Naive B cell (primary cell): ENCODE measurements at regions not wholly inside any gene's neighbourhood (a gene's known extent, or its start where the extent isn't known, plus 50 kb on each side); places are given as distances from the start of the nearest gene placed in this dataset.

Experiments
- ATAC-seq, 2 donors: fragments of 150-1000 bp; cut with Tn5 transposase; 2 replicates each; pipeline ENCODE4 v1.10.0; 2021; ENCODE audit warnings: low read depth in 2 of 2, mild to moderate bottlenecking in 2 of 2, moderate library complexity in 2 of 2
- DNase-seq: peaks from one replicate; pipeline ENCODE4 v3.0.0; 2022
- H3K27ac Mint-ChIP-seq, 6 donors: one replicate each; pipeline ENCODE4 v1.8.0; 2020 to 2022; ENCODE audit warnings: mild to moderate bottlenecking in 6 of 6, mixed read lengths in 6 of 6, moderate library complexity in 5 of 6, inconsistent platforms in 2 of 6
- H3K27me3 Mint-ChIP-seq, 3 donors: one replicate each; pipeline ENCODE4 v1.8.0; 2021 to 2022; ENCODE audit warnings: mixed read lengths in 3 of 3, mild to moderate bottlenecking in 1 of 3
- H3K36me3 Mint-ChIP-seq, 2 donors: one replicate each; pipeline ENCODE4 v1.8.0; 2020 to 2022; ENCODE audit warnings: mixed read lengths in 2 of 2, inconsistent platforms in 1 of 2, mild to moderate bottlenecking in 1 of 2
- H3K4me1 Mint-ChIP-seq, 3 donors: one replicate each; pipeline ENCODE4 v1.8.0; 2020 to 2022; ENCODE audit warnings: mixed read lengths in 3 of 3, inconsistent platforms in 1 of 3, mild to moderate bottlenecking in 1 of 3, moderate library complexity in 1 of 3
- H3K4me3 Mint-ChIP-seq, 8 donors: one replicate each; pipeline ENCODE4 v1.8.0; 2020 to 2022; ENCODE audit warnings: mild to moderate bottlenecking in 8 of 8, mixed read lengths in 8 of 8, moderate library complexity in 8 of 8, inconsistent platforms in 2 of 8
- H3K9me3 Mint-ChIP-seq, 7 donors: one replicate each; pipeline ENCODE4 v1.8.0; 2020 to 2022; ENCODE audit warnings: mixed read lengths in 7 of 7, mild to moderate bottlenecking in 5 of 7, inconsistent platforms in 2 of 7, moderate library complexity in 1 of 7

GRCh38 chr5:12022444-12022843, 118.2 kb upstream of the CTNND2 start:
- Mint-ChIP-seq H3K4me3 (no peak overlapping the region), H3K27ac (no peak overlapping the region), H3K4me1 (no peaks in the 10 kb centered on the region), H3K27me3 (no peaks in the 10 kb centered on the region), H3K9me3 (peaks cover 0 to 12% (median 3%) of the 10 kb centered on the region in 7 donors), H3K36me3 (no peaks in the 10 kb centered on the region)
- DNase-seq = no peak
- no peak for ATAC-seq

GRCh38 chr5:12019306-12019705, 115.1 kb upstream of the CTNND2 start:
- Mint-ChIP-seq H3K9me3 (peaks cover 0 to 2% (median 0%) of the 10 kb centered on the region in 7 donors), H3K36me3 (no peaks in the 10 kb centered on the region)

GRCh38 chr5:12017007-12017406, 112.8 kb upstream of the CTNND2 start:
- DNase-seq (no peak), ATAC-seq (no peak)
- no peak overlapping the region for H3K27ac Mint-ChIP-seq
- no peaks in the 10 kb centered on the region for H3K4me1 Mint-ChIP-seq
- H3K4me3 Mint-ChIP-seq = no peak overlapping the region
- peaks cover 0 to 8% (median 0%) of the 10 kb centered on the region in 7 donors for H3K9me3 Mint-ChIP-seq
- H3K36me3 Mint-ChIP-seq = no peaks in the 10 kb centered on the region
- H3K27me3 Mint-ChIP-seq = no peaks in the 10 kb centered on the region

More at GRCh38 chr5:12019306-12019705, 115.1 kb upstream of the CTNND2 start:
- Mint-ChIP-seq H3K4me1 (no peaks in the 10 kb centered on the region), H3K4me3 (no peak overlapping the region), H3K27ac (no peak overlapping the region), H3K27me3 (no peaks in the 10 kb centered on the region)
- DNase-seq (no peak), ATAC-seq (no peak)

GRCh38 chr5:12016159-12016746, 112.0 kb upstream of the CTNND2 start:
- no peak for ATAC-seq
- H3K27ac Mint-ChIP-seq = no peak overlapping the region
- no peak for DNase-seq
- peaks cover 0 to 8% (median 0%) of the 10 kb centered on the region in 7 donors for H3K9me3 Mint-ChIP-seq
- no peaks in the 10 kb centered on the region for H3K36me3 Mint-ChIP-seq
- no peak overlapping the region for H3K4me3 Mint-ChIP-seq
- no peaks in the 10 kb centered on the region for H3K27me3 Mint-ChIP-seq
- H3K4me1 Mint-ChIP-seq = no peaks in the 10 kb centered on the region

GRCh38 chr5:12013351-12013750, 109.1 kb upstream of the CTNND2 start:
- no peak for DNase-seq

GRCh38 chr5:12003680-12004079, 99.4 kb upstream of the CTNND2 start:
- no peaks in the 10 kb centered on the region for H3K4me1 Mint-ChIP-seq
- DNase-seq = no peak
- no peak overlapping the region for H3K27ac Mint-ChIP-seq
- ATAC-seq = no peak
- no peaks in the 10 kb centered on the region for H3K36me3 Mint-ChIP-seq
- no peaks in the 10 kb centered on the region for H3K27me3 Mint-ChIP-seq
- H3K9me3 Mint-ChIP-seq = peaks cover 0 to 7% (median 2%) of the 10 kb centered on the region in 7 donors
- no peak overlapping the region for H3K4me3 Mint-ChIP-seq

More at GRCh38 chr5:12013351-12013750, 109.1 kb upstream of the CTNND2 start:
- Mint-ChIP-seq H3K4me3 (no peak overlapping the region), H3K27ac (no peak overlapping the region), H3K36me3 (no peaks in the 10 kb centered on the region), H3K27me3 (no peaks in the 10 kb centered on the region), H3K4me1 (no peaks in the 10 kb centered on the region), H3K9me3 (peaks cover 3 to 18% (median 4%) of the 10 kb centered on the region in 7 donors)
- no peak for ATAC-seq

- ATAC-seq (no peak), DNase-seq (no peak)
- no peaks in the 10 kb centered on the region for H3K36me3 Mint-ChIP-seq
- H3K27ac Mint-ChIP-seq = no peak overlapping the region
- H3K4me1 Mint-ChIP-seq = no peaks in the 10 kb centered on the region
- no peak overlapping the region for H3K4me3 Mint-ChIP-seq
- H3K9me3 Mint-ChIP-seq = peaks cover 1 to 15% (median 5%) of the 10 kb centered on the region in 7 donors
- no peaks in the 10 kb centered on the region for H3K27me3 Mint-ChIP-seq
These were observed 94.2 kb upstream of the CTNND2 start for GRCh38 chr5:11998397-11998796.

GRCh38 chr5:11997942-11998341, 93.7 kb upstream of the CTNND2 start:
- Mint-ChIP-seq H3K27me3 (no peaks in the 10 kb centered on the region), H3K9me3 (peaks cover 0 to 15% (median 5%) of the 10 kb centered on the region in 7 donors), H3K36me3 (no peaks in the 10 kb centered on the region), H3K4me1 (no peaks in the 10 kb centered on the region), H3K4me3 (no peak overlapping the region), H3K27ac (no peak overlapping the region)
- DNase-seq = no peak
- no peak for ATAC-seq

- Mint-ChIP-seq H3K27me3 (no peaks in the 10 kb centered on the region), H3K36me3 (no peaks in the 10 kb centered on the region), H3K4me3 (no peak overlapping the region), H3K9me3 (peaks cover 0 to 15% (median 5%) of the 10 kb centered on the region in 7 donors), H3K27ac (no peak overlapping the region), H3K4me1 (no peaks in the 10 kb centered on the region)
- ATAC-seq (no peak), DNase-seq (no peak)
These were observed 88.3 kb upstream of the CTNND2 start for GRCh38 chr5:11992518-11992917.

- no peak for ATAC-seq
- H3K36me3 Mint-ChIP-seq = no peaks in the 10 kb centered on the region
- H3K27me3 Mint-ChIP-seq = no peaks in the 10 kb centered on the region
- H3K4me1 Mint-ChIP-seq = no peaks in the 10 kb centered on the region
- H3K27ac Mint-ChIP-seq = no peak overlapping the region
- no peak overlapping the region for H3K4me3 Mint-ChIP-seq
- H3K9me3 Mint-ChIP-seq = peaks cover 0 to 8% (median 0%) of the 10 kb centered on the region in 7 donors
- DNase-seq = no peak
These were observed 81.7 kb upstream of the CTNND2 start for GRCh38 chr5:11985993-11986392.

GRCh38 chr5:11984196-11984595, 80.0 kb upstream of the CTNND2 start:
- H3K9me3 Mint-ChIP-seq = peaks cover 0 to 9% (median 4%) of the 10 kb centered on the region in 7 donors
- no peak overlapping the region for H3K27ac Mint-ChIP-seq
- ATAC-seq = no peak
- no peak for DNase-seq
- H3K27me3 Mint-ChIP-seq = no peaks in the 10 kb centered on the region
- H3K4me3 Mint-ChIP-seq = no peak overlapping the region
- H3K36me3 Mint-ChIP-seq = no peaks in the 10 kb centered on the region
- no peaks in the 10 kb centered on the region for H3K4me1 Mint-ChIP-seq

GRCh38 chr5:11981986-11982385, 77.7 kb upstream of the CTNND2 start:
- H3K27ac Mint-ChIP-seq = no peak overlapping the region
- no peaks in the 10 kb centered on the region for H3K27me3 Mint-ChIP-seq
- H3K9me3 Mint-ChIP-seq = peaks cover 0 to 9% (median 4%) of the 10 kb centered on the region in 7 donors
- DNase-seq (no peak), ATAC-seq (no peak)
- no peak overlapping the region for H3K4me3 Mint-ChIP-seq
- H3K4me1 Mint-ChIP-seq = no peaks in the 10 kb centered on the region
- no peaks in the 10 kb centered on the region for H3K36me3 Mint-ChIP-seq

- H3K27ac Mint-ChIP-seq = no peak overlapping the region
- no peaks in the 10 kb centered on the region for H3K4me1 Mint-ChIP-seq
- H3K36me3 Mint-ChIP-seq = no peaks in the 10 kb centered on the region
- no peak for ATAC-seq
- H3K4me3 Mint-ChIP-seq = no peak overlapping the region
- no peaks in the 10 kb centered on the region for H3K27me3 Mint-ChIP-seq
- peaks cover 0 to 5% (median 3%) of the 10 kb centered on the region in 7 donors for H3K9me3 Mint-ChIP-seq
- no peak for DNase-seq
These were observed 73.7 kb upstream of the CTNND2 start for GRCh38 chr5:11977904-11978303.

GRCh38 chr5:11973469-11973868, 69.2 kb upstream of the CTNND2 start:
- Mint-ChIP-seq H3K36me3 (no peaks in the 10 kb centered on the region), H3K9me3 (peaks cover 0 to 3% (median 0%) of the 10 kb centered on the region in 7 donors), H3K27ac (no peak overlapping the region), H3K4me3 (no peak overlapping the region), H3K4me1 (no peaks in the 10 kb centered on the region), H3K27me3 (no peaks in the 10 kb centered on the region)
- DNase-seq (no peak), ATAC-seq (no peak)

GRCh38 chr5:11963227-11963626, 59.0 kb upstream of the CTNND2 start:
- ATAC-seq (no peak), DNase-seq (no peak)
- no peak overlapping the region for H3K27ac Mint-ChIP-seq
- no peaks in the 10 kb centered on the region for H3K4me1 Mint-ChIP-seq
- no peaks in the 10 kb centered on the region for H3K27me3 Mint-ChIP-seq
- H3K4me3 Mint-ChIP-seq = no peak overlapping the region
- peaks cover 0 to 2% (median 0%) of the 10 kb centered on the region in 7 donors for H3K9me3 Mint-ChIP-seq
- H3K36me3 Mint-ChIP-seq = no peaks in the 10 kb centered on the region
